ENCODE measurements at regions not wholly inside any gene's neighbourhood (a gene's known extent, or its start where the extent isn't known, plus 50 kb on each side); places are given as distances from the start of the nearest gene placed in this dataset.
A peak's percentile ranks its signal among the peaks of the same experiment; 100 is the strongest.
"Not testable (repeated sequence)": the region's sequence is repeated elsewhere in the genome, so short reads cannot be mapped to it uniquely, and the experiment has no call there.

DNA sequence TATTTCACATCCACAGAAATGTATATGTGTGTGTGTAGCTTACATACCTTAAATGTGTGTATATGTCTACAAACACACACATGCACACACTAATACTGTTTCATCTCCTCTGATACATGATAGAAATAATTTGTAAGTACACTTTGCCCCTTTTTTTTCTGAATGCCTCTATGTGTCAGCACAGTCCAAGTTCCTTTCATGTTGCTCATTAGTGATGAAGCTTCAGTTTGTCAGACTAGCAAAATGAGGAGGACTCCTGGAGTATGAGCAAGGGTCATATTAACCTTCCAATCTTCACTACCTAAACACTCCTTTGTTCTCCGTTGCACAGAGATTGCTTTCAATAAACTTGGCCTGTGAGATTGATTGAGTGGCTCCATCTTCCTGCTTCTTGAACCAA lies 935.4 kb downstream of the MRPL39 start:
- no peak for DNase-seq

DNA sequence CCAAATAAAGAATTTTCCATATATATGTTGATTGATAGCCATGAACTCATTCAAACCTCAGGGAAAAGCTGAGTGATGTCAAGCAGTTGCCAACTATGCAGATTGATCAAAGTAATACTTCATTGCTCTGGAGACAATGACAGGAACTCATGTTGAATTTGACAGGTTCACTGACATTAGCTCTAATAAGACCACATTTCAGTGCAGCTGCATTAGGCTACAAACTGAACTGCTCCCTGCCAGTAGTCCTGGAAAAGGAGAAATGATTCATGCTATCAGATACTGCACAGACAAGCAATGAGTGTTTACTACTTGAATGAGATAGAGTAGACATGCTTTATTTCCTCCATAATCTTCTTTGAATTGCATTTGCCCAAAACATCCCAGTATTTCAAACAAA lies 948.4 kb downstream of the MRPL39 start:
- DNase-seq: no peak

DNA sequence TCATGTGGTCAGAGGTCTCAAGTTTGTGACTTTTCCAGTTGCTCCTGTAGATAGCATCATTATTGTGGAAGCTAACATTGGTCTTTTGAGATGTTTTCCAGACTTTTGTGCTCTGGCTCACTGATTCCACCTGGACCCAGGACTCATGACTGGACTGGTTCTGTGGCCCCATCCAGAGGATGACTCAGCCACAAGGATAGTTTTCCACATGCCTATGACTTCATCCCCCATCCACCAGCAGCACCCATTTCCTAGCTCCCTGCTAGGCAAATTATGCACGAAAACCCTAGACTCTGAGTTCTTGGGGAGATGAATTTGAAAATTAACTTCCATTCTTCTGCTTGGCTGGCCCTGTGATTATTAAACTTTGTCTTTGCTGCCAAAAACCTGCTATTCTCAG lies 949.3 kb downstream of the MRPL39 start:
- DNase-seq: no peak

GRCh38 chr21:24649691-24650090 lies 957.6 kb downstream of the MRPL39 start:
- no peak for DNase-seq

- no peak for DNase-seq
Measured at GRCh38 chr21:24636696-24637095, 970.6 kb downstream of the MRPL39 start.

DNA sequence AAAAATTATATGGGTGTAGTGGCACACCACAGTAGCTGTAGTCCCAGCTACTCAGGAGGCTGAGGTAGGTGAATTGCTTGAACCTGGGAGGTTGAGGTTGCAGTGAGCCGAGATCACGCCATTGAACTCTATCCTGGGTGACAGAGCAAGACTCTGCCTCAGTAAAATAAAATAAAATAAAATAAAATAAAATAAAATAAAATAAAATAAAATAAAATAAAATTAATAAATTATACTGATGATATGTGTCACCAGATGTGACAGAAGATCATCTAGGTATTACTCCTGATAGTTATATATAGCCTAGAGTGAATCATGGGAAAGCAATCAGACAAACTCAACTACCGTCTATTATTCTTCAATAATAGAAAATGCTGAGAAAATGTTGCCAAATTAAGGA lies 972.5 kb downstream of the MRPL39 start:
- DNase-seq: no peak

DNA sequence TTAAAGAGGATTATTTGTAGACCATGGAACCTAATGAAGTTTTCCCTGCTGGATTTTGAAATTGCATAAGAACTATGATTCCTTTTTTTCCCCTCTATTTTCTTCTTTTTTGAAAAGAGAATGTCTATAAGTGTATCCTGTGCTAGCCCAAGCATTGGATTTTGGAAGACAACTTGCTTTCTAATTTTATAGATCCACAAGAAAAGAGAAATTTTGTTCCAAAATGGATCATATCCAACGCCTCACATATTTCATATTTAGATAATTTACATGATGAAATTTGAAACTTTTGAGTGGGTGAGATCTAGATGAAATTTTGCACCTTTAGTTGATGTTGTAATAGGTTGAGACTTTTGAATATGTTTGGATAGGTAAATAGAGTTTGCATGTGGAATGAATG lies 978.7 kb downstream of the MRPL39 start:
- no peak for DNase-seq

DNA sequence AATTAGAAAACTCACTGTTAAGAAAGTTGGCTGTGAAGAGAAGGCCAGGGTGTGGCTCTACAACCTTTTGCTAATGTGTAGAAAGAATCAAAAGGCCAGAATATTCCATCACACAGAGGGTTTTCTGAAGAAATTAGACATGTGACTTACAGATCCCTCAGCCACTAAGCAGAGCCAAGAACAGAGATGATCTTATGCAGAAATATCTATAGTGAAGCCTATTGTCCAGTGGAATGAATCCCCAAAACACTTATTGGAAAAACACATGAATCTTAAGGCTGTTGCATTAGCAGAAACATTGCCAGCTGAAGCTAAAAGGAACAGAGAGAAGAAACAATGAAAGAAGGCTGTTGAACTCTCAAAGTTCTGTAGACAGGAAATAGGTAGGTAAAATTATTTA lies 979.2 kb downstream of the MRPL39 start:
- no peak for DNase-seq

GRCh38 chr21:24617819-24618218 lies 989.5 kb downstream of the MRPL39 start:
- no peak for DNase-seq

- no peak for DNase-seq
Measured at GRCh38 chr21:24594082-24594481, 1013.2 kb downstream of the MRPL39 start.

GRCh38 chr21:24590261-24590660 lies 1017.0 kb downstream of the MRPL39 start:
- peak; percentile 85 for DNase-seq

- no peak for DNase-seq
Measured at GRCh38 chr21:24583473-24583872, 1023.8 kb downstream of the MRPL39 start.

DNA sequence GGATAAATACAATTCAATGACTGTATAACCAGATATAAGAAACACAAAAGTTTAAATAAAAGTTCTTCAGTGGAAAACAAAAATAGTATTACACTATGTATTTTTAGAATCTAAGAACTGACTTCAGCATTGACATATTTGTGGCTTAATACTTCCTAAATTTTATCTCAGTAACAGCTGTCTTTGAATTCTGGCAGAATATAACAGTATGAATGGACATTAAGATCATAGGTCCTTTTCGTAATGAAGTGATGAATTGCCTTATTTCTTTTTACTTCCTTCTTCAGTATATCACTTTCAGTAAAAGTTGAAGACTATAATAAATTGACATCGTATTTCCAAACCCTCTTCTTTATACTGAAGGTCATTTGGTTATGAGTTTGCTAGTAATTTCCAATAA lies 1030.0 kb downstream of the MRPL39 start:
- DNase-seq: no peak

DNA sequence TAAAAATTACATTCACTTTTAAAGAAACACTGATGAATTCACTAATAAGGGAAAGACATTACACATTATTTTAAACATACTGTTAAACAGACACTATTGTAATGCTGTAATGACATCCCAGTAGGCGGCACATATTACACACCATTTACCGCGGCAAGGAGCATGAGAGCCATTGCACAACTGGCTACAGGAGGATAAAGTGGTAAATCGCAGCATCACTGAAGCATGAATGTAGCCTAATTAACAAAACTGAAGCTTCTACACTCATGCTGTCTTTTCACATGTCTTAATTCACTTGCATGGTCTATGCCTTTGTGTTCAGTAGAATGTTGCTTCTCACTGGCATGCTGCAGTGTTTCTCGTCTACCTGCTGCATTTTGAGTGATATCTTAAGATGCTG lies 1046.0 kb downstream of the MRPL39 start:
- DNase-seq: no peak

DNA sequence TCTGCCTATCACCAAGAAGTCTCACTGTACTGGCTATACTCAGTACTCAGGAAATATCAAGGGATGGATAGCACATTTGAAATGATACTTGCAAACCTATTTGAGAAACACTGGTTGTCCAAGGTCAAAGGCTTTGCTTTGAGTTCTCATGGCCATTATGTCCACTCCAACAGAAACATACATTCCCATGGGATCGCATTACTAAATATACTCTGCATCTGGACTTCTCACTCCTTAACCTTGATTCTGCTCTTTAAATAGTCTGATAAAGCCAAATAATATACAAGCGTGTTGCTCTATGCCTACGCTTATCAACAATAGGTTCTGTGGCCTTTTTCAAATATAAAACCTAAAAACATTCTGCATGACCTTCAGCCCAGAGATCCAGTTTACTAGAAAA lies 1054.8 kb downstream of the MRPL39 start:
- no peak for DNase-seq

GRCh38 chr21:24545807-24546361 lies 1061.4 kb downstream of the MRPL39 start:
- no peak for DNase-seq

GRCh38 chr21:24514081-24514733 lies 1093.1 kb downstream of the MRPL39 start:
- DNase-seq: peak; percentile 38

- no peak for DNase-seq
Measured at GRCh38 chr21:24509131-24509530, 1098.2 kb downstream of the MRPL39 start.

- DNase-seq: no peak
Measured at GRCh38 chr21:24486973-24487372, 1120.3 kb downstream of the MRPL39 start.

DNA sequence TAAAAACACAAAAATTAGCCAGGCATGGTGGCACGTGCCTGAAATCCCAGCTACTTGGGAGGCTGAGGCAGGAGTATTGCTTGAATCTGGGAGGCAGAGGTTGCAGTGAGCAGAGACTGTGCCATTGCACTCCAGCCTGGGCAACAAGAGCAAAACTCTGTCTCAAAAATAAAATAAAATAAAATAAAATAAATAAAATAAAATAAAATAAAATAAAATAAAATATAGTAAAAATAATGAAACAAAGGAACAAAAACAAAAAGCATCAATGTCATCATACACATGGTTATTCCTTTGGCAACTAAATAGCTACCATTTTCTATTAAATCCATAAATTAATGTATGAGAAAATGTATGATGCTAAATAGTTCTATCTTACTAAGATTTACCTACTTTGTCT lies 1123.9 kb downstream of the MRPL39 start:
- not testable (repeated sequence) for DNase-seq

DNA sequence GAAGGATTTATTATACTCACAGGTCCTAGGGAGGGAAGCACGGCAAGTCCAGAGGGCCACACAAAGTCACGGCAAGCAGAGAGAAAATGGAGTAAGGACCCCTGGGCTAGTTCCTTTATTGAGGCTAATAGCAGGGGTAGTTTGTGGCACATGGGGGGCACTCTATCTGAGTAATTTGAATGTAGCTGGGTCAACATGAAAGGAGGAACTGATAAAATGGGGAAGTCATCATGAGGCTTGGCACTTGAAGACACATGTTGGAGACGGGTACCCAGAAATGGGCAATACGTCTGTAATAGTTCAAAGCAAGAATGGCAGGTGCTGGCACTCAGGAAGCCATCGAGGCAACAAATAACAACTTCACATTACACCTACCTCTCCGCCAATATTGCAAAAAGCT lies 1136.4 kb downstream of the MRPL39 start:
- DNase-seq: no peak

DNA sequence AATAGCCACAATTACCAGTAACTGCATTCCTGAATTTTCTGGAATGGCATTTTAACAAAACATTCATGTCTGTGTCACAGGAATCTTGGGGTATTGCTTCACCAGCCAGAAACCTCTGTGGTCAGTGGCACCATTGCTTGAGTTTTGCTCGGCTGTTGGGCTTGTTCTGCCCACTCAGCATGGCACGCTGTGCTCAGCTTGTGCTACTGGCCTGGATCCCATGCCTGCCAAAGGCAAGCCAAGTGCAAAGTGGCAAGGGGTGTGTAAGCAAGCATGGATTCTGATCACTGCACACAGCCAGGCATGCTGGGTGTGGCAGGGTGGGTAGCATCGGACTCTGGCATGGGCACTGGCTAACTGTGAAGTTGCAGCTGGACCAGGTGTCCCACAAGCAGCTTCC lies 1150.9 kb downstream of the MRPL39 start:
- DNase-seq: no peak

DNA sequence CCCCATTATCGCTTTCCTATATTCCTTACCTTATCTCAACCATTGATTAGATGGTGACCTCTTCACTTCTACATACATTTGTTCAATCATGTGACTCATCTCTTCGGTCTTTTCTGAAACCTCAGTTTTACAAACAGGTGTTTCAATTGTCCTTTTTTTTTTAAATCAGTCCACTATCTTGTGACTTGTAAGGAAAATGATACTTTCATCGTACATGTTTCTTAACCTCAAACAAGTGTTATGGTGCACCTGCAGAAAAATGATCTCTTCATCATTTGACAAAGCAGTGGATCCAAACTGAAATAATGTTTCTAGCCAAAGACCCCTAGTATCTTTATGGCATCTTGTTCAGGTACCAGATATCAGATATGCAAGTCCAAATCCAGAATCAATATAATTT lies 1157.2 kb downstream of the MRPL39 start:
- no peak for DNase-seq

GRCh38 chr21:24445517-24445916 lies 1161.8 kb downstream of the MRPL39 start:
- DNase-seq: no peak

DNA sequence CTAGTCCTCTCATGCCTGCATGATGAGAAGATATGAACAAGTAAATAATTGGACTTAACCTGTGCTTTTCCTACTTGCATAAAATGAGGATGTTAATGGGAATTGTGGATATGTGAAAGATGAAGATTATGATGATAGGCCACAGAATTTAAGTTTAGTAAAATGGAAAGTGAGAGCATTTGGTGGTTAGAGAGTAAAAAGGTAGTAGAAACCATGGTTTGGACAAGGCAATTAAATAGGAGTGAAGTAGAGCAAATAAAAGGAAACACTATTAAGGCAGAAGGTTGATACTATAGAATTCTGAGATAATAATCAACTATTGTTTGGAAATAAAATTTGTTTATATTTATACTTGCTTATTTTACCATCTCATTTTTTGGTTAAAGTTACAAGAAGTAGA lies 1162.5 kb downstream of the MRPL39 start:
- no peak for DNase-seq

All from NCI-H1092 treated with DMSO at 0.1 percent for 48 hours (cell line).